Prostate gland (tissue), 2 donors: ENCODE measurements at regions not wholly inside any gene's neighbourhood (a gene's known extent, or its start where the extent isn't known, plus 50 kb on each side); places are given as distances from the start of the nearest gene placed in this dataset.
"Not testable (repeated sequence)": the region's sequence is repeated elsewhere in the genome, so short reads cannot be mapped to it uniquely, and the experiment has no call there.

Experiments used
- POLR2A ChIP-seq: fragments of 450-650 bp; IDR thresholded peaks from one replicate; pipeline ENCODE4 v1.6.1; 2016; ENCODE audit warnings: antibody characterized with exemption, mild to moderate bottlenecking
- POLR2AphosphoS5 ChIP-seq: sonication (generic); formaldehyde crosslinking; IDR thresholded peaks from one replicate; pipeline ENCODE4 v1.6.1; 2017; ENCODE audit warnings: antibody characterized with exemption
- TF ChIP-seq, protein P1 (sequence below), 4 experiments: fragments of 200-600 bp in 2 of 4; fragments of 450-650 bp in 2 of 4; sonication (generic) in 2 of 4; IDR thresholded peaks; 1 replicate in 3 of 4; 2 replicates in 1 of 4; pipeline ENCODE4 v1.5.1; 2016 to 2019; ENCODE audit warnings: antibody characterized with exemption in 4 of 4, mild to moderate bottlenecking in 2 of 4, moderate library complexity in 2 of 4

DNA sequence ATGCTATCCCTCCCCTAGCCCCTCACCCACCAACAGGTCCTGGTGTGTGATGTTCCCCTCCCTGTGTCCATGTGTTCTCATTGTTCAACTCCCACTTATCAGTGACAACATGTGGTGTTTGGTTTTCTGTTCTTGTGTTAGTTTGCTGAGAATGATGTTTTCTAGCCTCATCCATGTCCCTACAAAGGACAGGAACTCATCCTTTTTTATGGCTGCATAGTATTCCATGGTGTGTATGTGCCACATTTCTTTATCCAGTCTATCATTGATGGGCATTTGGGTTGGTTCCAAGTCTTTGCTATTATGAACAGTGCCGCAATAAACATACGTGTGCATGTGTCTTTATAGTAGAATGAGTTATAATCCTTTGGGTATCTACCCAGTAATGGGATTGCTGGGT, 120.4 kb upstream of the PODXL start:
- TF ChIP-seq, protein P1, sequence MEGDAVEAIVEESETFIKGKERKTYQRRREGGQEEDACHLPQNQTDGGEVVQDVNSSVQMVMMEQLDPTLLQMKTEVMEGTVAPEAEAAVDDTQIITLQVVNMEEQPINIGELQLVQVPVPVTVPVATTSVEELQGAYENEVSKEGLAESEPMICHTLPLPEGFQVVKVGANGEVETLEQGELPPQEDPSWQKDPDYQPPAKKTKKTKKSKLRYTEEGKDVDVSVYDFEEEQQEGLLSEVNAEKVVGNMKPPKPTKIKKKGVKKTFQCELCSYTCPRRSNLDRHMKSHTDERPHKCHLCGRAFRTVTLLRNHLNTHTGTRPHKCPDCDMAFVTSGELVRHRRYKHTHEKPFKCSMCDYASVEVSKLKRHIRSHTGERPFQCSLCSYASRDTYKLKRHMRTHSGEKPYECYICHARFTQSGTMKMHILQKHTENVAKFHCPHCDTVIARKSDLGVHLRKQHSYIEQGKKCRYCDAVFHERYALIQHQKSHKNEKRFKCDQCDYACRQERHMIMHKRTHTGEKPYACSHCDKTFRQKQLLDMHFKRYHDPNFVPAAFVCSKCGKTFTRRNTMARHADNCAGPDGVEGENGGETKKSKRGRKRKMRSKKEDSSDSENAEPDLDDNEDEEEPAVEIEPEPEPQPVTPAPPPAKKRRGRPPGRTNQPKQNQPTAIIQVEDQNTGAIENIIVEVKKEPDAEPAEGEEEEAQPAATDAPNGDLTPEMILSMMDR (IDR thresholded peaks at IDR 0.05), result not testable (repeated sequence)
- TF ChIP-seq POLR2AphosphoS5, POLR2A: not testable (repeated sequence)
